NOMO-1 treated with dmso at 0.1 percent for 144 hours (cell line): ENCODE measurements at regions not wholly inside any gene's neighbourhood (a gene's known extent, or its start where the extent isn't known, plus 50 kb on each side); places are given as distances from the start of the nearest gene placed in this dataset.
"Not testable (repeated sequence)": the region's sequence is repeated elsewhere in the genome, so short reads cannot be mapped to it uniquely, and the experiment has no call there.

Source experiments
- DNase-seq: peaks from one replicate; lab custom pipeline; 2025; ENCODE audit not compliant: unreplicated experiment; lab: John Stamatoyannopoulos, UW

DNA sequence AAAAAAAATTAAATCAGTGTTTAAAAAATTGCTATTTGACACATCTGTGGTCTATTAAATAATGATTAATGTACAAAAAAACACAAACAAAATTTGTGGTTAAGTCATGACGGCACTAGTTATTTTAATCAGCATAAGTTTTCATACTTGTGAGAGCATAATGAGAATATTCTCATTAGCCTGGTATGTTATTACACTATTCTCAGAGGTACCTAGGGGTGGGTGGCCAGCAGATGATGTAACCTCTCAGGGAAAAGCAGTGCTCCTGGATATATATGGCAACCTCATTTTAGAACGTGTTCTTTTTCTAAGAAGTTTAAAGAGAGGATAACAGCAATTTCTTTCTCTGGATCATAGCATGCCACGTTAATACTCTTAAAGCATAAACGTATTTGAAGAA, 109.2 kb downstream of the GJA1 start:
- no peak for DNase-seq

DNA sequence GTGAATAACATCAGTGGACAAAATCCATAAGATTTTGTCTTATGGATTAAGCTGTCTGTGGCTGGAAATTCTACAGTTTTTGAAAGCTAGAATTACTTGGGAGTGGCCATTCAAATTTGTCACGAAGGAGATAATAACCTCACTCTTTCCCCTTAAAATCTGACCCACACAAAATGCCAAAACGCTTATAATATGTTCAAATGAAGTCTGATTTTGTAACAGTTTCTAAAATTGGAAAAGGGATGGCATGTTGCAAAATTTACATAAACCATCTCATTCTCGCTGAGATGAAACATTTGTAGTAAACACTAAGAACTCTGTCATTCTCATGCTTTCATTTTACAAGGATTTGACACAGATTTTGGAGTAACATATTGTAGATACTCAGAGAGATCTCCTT, 112.7 kb downstream of the GJA1 start:
- DNase-seq: no peak

DNA sequence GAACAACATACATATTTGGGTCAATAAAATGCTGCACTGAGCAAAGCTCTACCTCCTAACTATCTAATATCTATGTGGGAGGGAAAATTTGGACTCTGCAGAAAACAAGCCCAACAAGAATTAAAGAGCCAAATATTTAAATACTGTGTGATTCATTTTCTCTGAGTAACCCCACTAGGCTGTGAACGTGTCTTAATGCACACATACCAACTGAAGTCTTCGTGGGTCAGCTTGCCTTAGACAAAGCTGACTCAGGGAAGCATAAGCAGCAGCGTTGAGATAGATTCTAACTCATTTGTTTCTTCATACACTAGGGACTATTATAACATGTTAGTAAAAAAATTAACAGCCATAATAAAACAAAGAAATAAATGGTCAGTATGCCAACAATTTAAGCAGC, 114.3 kb downstream of the GJA1 start:
- DNase-seq: no peak

DNA sequence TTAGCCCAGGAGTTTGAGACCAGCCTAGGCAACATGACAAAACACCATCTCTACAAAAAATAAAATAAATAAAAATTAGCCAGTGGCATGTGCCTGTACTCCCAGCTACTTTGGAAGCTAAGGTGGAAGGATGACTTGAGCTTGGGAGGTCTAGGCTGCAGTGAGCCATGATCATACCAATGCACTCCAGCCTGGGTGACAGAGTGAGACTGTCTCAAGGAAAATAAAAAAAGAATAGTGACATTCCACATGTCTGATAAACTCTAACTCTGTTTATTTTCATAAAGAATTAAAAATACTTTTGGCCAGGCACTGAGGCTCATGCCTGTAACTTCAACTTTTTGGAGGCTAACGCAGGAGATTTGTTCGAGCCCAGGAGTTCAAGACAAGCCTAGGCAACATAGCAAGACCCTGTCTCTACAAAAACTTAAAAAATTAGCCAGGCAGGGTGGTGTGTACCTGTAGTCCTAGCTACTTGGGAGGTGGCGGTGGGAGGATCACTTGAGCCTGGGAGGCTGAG, 115.1 kb downstream of the GJA1 start:
- DNase-seq: no peak

DNA sequence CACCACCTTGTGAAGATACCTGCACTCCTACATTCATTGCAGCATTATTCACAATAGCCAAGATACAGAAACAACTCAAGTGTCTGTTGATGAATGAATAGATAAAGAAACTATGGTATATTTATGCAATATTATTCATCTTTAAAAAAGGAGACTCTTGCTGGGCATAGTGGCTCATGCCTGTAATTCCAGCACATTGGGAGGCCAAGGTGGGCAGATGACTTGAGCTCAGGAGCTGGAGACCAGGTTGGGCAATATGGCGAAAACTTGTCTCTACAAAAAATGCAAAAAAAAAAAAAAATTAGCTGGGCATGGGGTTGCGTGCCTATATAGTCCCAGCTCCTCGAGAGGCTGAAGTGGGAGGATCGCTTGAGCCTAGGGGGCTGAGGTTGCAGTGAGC, 119.8 kb downstream of the GJA1 start:
- no peak for DNase-seq

DNA sequence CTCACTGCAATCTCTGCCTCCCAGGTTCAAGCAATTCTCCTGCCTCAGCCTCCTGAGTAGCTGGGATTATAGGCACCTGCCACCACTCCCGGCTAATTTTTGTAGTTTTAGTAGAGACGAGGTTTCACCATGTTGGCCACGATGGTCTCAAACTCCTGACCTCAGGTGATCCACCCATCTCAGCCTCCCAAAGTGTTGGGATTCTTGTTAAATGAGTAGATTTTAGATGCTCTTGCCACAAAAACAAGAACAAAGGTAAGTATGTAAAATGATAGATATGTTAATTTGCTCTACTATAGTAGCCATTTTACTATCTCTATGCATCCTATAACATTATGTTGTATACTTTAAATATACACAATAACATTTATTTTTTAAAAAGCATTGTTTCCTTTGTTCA, 120.7 kb downstream of the GJA1 start:
- not testable (repeated sequence) for DNase-seq

DNA sequence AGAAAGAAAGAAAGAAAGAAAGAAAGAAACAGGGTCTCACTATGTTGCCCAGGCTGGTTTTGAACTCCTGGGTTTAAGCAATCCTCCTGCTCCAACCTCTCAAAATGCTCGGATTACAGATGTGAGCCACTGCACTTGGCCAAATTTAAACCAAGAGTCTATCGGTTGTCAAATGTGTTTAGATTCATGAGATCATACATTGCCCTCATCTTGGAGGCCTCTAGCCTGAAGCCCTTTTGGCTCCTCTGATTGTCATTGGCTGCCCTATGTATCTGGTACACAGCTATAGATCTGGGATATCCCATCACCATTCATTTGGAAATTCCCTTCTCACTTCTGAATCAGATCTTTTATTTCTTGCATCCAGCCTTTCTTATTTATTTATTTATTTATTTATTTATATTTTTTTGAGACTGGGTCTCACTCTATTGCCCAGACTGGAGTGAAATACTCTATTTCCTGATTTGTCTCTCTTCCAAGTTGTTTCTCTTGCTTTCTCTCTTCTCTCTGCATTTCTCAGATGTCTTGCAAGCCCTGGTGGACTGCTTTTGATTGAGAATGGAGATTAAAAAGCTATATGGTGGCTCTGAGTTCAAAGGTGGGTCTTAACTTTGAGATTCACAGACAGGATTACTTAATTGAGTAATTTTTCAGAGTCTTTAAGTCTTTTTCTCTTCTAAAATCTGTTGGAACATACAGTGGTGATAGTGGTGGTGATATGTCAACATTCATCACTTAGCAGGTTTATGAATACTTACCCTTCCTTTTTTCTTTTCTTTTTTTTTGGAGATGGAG, 121.9 kb downstream of the GJA1 start:
- DNase-seq: no peak

DNA sequence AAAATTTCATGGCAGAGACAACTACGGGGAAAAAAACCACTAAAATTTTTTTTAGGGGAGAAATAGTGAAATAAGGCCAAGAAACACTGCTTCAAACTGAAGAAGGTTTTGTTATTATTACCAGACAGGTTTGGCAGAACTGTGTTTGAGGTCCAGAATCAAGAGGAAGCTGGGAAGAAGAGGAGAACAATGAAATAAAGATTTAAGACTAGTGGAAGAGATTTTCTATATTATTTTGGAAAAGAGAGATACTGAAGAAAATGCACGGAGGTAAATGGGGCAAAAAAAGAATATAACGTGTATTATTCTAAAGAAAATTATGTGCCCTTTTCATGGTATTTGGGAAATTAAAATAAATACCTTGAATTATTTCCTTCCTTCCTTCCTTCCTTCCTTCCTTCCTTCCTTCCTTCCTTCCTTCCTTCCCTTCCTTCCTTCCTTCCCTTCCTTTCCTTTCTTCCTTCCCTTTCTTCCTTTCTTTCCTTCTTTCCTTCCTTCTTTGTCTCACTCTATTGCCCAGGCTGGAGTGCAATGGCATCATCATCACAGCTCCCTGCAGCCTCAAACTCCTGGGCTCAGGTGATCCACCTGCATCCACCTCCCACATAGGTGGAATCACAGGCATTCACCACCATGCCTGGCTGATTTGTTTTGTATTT, 124.3 kb downstream of the GJA1 start:
- DNase-seq: no peak

DNA sequence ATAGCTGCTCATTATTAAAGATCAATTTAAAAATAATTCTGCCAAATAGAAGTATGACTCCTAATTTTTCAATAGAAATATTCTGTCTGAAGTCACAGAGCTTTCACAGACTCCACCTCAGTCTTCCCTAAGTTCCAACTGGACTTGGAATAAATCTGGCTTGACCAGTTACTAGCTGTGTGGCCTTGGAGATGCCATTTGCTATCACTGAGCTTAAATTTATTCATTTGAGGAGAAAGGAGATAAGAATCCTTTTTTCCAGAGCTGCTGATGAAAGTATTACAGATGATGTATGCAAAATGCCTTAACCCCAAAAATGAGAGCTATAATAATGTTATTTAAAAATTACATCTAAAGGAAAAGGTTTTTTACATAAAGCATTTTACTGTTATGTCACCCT, 125.0 kb downstream of the GJA1 start:
- DNase-seq: no peak

DNA sequence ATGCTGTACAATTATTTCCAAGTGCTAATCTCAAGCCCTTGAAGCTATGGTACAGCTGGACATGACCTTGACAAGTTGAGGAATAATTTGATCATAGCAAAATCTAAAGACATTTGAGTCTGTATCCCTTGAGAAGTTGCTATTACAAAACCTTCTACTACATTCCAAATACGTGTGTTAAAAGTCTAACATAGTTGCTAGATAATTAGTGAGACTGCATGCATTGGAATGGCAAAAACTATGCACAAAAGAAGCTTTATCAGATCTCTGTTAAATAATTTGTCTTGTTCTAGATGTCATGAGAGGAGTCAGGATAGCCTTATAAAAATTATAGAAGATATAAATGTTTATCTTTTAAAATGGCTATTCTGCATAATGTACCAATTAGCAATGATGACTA, 127.8 kb downstream of the GJA1 start:
- DNase-seq: no peak

DNA sequence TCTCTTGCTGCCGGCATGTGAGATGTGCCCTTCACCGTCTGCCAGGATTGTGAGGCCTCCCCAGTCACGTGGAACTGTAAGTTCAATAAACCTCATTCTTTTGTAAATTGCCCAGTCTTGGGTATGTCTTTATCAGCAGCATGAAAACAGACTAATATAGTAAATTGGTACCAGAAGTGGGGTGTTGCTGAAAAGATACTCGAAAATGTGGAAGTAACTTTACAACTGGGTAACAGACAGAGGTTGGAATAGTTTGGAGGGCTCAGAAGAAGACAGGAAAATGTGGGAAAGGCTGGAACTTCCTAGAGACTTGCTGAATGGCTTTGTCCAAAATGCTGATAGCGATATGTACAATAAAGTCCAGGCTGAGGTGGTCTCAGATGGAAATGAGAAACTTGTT, 129.1 kb downstream of the GJA1 start:
- not testable (repeated sequence) for DNase-seq

DNA sequence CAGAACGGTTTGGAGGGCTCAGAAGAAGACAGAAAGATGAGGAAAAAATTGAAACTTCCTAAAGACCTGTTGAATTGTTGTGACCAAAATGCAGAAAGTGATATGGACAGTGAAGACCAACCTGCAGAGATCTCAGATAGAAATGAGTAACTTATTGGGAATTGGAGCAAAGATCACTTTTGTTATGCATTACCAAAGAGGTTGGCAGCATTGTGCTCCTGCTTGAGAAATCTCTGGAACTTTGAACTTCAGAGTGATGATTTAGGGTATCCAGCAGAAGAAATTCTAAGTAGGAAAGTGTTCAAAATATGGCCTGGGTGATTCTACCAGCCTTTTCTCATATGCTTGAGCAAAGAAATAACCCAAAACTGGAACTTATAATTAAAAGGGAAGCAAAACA, 136.0 kb downstream of the GJA1 start:
- DNase-seq: no peak

DNA sequence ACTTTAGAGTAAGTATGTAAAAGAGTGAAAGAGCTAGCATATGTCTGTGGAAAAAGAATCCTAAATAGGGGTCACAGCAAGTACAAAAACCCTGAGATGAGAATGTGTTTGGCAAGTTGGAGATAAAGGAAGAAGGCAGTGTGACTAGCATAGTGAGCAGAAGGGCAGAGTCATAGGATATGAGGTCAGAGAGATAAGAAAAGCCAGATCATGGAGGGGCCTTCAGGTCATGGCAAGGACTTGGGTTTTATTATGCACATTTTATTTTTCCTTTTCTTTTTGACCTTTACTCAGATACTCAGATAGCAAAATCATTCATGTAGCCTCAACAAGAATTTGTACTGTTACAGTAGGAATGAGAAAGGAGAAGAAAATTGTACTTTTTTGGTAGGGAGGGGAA, 138.0 kb downstream of the GJA1 start:
- no peak for DNase-seq

DNA sequence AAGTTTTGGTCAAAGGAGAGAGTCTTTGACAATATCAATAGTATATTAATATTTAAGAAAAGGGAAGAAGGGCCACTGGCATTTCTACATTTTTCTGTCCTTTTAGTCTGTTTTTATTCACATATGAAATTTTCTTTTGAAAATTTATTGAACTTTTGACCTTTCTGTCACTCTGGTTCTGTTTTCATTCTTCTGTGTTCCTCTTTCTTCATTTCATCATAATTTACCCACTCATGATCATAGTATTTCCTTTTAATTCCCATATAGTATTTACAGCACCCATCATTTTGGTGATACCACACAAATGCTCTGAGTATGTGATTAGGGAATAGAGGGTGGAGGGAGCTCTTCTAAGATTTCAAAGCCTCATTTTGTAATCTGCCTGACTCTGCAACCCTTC, 142.8 kb downstream of the GJA1 start:
- DNase-seq: no peak

DNA sequence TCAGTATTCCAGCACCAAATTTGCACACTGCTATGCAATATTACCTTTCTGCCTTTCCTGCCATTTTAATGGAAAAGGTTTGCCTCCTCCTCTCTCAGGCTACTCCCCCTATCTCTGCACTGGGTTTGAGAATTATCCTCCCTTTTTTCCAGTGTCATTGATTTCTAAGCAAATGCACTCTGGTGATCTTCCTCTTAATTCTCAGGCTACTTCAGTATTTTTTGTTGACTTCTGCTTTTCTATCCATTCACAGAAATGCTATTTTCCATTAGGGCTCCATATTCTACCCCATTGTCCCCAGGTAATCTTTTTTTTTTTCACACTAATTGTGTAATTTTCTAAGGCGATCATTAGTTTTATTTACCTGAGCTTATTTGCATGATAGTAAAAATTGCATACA, 144.0 kb downstream of the GJA1 start:
- DNase-seq: no peak

DNA sequence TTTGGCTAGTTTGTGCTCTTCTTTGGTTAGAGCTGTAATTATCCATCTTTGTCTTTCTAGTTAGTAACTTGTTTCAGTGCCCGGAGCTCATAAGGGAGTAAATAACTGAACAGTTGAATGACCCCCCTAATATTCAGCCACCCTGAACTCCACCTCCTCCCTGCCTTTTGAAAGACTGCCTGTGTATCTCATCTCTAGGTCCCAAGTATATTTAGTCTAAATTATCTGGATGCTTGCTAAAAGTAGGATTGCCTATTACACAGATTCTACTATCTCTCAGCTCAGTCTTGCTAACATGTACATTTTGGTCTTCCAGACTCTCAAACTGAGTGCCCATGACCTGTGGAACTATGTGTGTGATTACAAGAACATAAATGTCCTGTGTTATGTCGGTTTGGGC, 145.9 kb downstream of the GJA1 start:
- DNase-seq: no peak

DNA sequence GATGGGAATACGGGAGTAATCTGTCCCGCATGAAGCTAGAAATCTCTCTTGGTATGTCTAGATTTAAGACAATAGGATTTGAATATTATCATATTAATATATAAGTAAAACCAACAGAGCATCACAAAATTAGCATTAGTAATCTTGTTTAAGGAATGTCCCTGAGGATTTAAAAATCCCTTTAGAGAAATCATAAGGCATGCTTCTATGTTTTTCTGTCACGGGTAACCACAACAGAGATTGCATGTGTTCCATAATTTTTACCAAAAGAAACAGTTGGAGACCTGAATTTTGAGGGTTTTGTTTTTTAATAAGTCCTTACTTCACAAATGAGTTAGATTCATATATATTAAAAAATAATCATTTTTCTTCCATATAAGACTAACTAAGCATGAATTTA, 146.8 kb downstream of the GJA1 start:
- DNase-seq: no peak

DNA sequence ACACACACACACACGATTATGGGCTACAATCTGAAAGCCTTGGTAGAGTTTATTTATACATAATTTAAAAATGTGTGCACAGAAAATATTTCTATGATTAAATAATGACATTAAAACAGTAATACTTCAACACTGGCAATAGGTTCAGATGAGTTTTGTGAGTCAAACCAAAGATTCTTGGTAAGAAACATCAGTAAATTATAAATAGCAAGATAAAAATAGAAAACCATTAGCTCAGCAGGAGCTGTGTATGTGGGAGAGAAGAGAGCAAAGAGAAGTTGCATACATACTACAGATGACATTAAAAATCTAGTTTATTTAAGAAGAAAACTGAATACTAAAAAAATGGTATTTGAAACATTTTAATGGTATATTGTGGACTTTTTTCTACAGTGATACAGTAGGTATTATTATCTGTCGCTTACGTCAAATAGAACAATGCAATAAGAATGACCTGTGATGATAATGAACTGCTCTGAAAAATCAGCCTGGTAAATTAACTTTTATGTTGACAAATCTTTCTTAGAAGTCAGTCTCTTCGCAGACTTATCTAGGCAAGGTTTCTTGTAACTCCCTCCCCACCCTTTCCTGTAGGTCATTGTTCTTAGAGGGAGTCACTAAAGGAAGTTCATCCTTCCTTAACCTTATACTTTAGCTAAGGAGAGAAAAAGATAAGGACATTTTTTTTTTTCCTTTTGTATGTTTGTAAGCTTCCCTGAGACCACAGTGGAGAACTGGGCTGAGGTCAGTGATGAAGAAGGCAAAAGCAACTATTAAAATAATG, 149.3 kb downstream of the GJA1 start:
- no peak for DNase-seq

DNA sequence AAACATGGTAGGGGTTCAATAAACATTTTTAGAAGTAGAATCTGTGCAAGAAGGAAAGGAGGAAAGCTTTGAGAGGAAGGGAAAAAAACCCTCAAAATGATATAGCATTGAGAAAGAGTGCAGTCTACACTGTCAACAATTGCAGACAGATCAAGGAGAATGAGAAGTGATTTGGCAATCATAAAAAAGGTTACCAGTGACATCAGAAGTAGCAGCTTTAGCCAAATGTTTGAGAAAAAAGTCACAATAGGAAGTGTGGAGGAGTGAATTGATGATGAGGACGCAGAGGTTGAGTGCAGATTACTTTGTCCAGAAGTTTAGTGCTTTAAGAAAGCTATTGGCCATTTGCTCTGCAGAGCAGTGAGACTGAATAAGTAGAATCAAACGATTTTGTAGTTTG, 155.0 kb downstream of the GJA1 start:
- no peak for DNase-seq

DNA sequence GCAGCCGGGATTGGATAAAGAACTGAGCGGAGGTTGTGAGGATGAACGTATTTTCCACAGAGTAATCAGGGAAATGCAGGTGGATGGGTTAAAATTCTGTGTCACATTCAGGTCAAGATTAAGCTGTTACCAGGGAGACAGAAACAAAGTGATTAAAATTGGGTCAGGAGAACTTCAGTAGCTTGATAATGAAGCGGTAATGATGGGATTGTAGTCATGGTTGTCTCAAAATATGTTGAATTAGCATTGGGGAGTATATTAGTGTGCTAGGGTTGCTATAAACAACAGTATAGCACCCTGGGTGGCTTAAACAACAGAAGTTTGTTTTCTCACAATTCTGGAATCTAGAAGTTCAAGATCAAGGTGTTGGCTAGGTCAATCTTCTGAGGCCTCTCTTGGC, 155.5 kb downstream of the GJA1 start:
- no peak for DNase-seq

DNA sequence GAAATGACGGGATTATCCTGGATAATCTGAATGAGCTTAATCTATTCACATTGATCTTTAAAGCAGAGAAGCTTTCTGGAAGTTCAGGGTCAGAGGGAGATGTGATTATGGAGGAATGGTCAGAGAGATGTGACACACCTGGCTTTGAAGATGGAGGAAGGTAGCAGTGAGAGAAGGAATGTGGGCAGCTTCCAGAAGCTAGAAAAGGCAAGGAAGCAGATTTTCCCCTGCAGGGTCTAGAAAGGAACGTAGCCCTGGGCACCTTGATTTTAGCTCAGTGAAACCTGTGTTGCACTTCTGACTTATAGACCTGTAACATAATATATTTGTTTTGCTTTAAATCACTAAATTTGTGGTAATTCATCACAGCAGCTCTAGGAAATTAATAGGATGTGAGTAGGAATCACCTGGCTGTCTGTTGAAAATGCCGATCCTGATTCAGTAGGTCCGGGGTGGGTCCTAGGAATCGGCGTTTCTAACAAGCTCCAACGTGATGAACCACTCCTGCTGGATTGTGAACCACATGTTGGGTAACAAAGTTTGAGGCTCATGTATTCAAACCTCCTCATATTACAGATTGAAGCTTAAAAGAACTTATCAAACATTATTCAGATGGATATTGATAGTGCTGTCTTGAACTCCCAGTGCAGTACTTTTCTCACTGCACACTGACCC, 157.0 kb downstream of the GJA1 start:
- DNase-seq: no peak
